SH-SY5Y (cell line): ENCODE measurements at regions not wholly inside any gene's neighbourhood (a gene's known extent, or its start where the extent isn't known, plus 50 kb on each side); places are given as distances from the start of the nearest gene placed in this dataset.

ENCODE experiments used
- GATA2 ChIP-seq: IDR thresholded peaks from 2 replicates; pipeline ENCODE4 v1.6.1; 2011; ENCODE audit warnings: mild to moderate bottlenecking, low read depth, low read length
- GATA3 ChIP-seq: IDR thresholded peaks from 2 replicates; pipeline ENCODE4 v1.6.1; 2011; ENCODE audit warnings: low read depth, mild to moderate bottlenecking, low read length, moderate library complexity

DNA sequence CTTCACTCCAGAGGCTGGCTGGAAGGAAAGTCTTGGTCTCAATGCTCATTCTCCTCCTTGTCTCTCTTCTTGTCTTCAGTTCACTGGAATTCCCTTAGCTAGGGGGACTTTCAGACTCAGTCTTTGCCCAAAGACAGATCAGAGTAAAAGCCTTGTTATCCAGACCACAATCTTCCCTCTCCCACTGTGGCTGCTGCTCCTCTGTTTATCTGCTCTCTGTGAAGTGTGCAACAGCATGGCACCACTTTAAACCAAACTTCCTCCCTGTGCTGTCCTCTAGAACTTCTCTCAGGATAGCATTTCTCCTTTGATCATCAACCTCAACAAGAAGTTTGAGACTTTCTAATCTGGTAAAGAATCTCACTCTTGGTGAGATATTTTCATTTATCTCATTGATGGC, 530.1 kb upstream of the SLIT2 start:
- TF ChIP-seq GATA3 (no peak), GATA2 (no peak)
